SU-DHL-6 (cell line): ENCODE measurements at regions not wholly inside any gene's neighbourhood (a gene's known extent, or its start where the extent isn't known, plus 50 kb on each side); places are given as distances from the start of the nearest gene placed in this dataset.

Experiments
- H2AFZ ChIP-seq: fragments of 200-600 bp; sonication (generic); 2 replicates; pipeline ENCODE4 v1.6.1; 2014; ENCODE audit warnings: low read depth, mild to moderate bottlenecking, moderate library complexity, mixed read lengths, antibody characterized with exemption, low read length; ENCODE audit not compliant: severe bottlenecking
- H3F3A ChIP-seq: fragments of 200-600 bp; shearing (Covaris generic); 2 replicates; pipeline ENCODE4 v1.6.0; 2016; ENCODE audit warnings: antibody characterized with exemption, mild to moderate bottlenecking; ENCODE audit not compliant: insufficient read depth
- H3K27ac ChIP-seq: fragments of 200-600 bp; sonication (generic); 2 replicates; pipeline ENCODE4 v1.5.1; 2016; ENCODE audit warnings: low read depth, mild to moderate bottlenecking, low read length, moderate library complexity, mixed read lengths
- H3K27me3 ChIP-seq: fragments of 200-600 bp; sonication (generic), shearing (Covaris generic); 2 replicates; pipeline ENCODE4 v1.6.0; 2014; ENCODE audit warnings: mild to moderate bottlenecking, low read length
- H3K36me3 ChIP-seq: fragments of 200-600 bp; sonication (generic); 2 replicates; pipeline ENCODE4 v1.6.1; 2014; ENCODE audit warnings: mild to moderate bottlenecking, low read length, mixed read lengths
- H3K4me2 ChIP-seq: fragments of 300-600, 200-600 bp; shearing (Covaris generic), sonication (generic); 2 replicates; pipeline ENCODE4 v1.6.0; 2014; ENCODE audit warnings: low read length, low read depth, mild to moderate bottlenecking; ENCODE audit not compliant: poor library complexity, severe bottlenecking
- H3K4me3 ChIP-seq: fragments of 200-600 bp; sonication (generic); 2 replicates; pipeline ENCODE4 v1.5.1; 2014; ENCODE audit warnings: antibody characterized with exemption, low read length, mild to moderate bottlenecking, mixed read lengths; ENCODE audit not compliant: insufficient read depth, poor library complexity, severe bottlenecking
- H3K79me2 ChIP-seq: fragments of 200-600 bp; sonication (generic); 2 replicates; pipeline ENCODE4 v1.6.1; 2014; ENCODE audit warnings: mild to moderate bottlenecking, low read length, moderate library complexity; ENCODE audit not compliant: insufficient read depth
- H3K9ac ChIP-seq: fragments of 200-600 bp; sonication (generic); 2 replicates; pipeline ENCODE4 v1.7.0; 2014; ENCODE audit warnings: mild to moderate bottlenecking, low read length
- H3K9me2 ChIP-seq: fragments of 200-600 bp; sonication (generic); replicated peaks from 2 replicates; pipeline ENCODE4 v1.6.1; 2014; ENCODE audit warnings: low read length; ENCODE audit not compliant: insufficient read depth
- H3K9me3 ChIP-seq: fragments of 200-600 bp; sonication (generic); 2 replicates; pipeline ENCODE4 v1.6.1; 2014; ENCODE audit warnings: low read length, mixed read lengths; ENCODE audit not compliant: insufficient read depth
- H4K20me1 ChIP-seq: fragments of 200-600 bp; sonication (generic); 2 replicates; pipeline ENCODE4 v1.6.1; 2014; ENCODE audit warnings: low read depth, mild to moderate bottlenecking, antibody characterized with exemption, low read length, moderate library complexity, mixed read lengths
- CTCF ChIP-seq: fragments of 200-600 bp; sonication (generic); IDR thresholded peaks from one replicate; pipeline ENCODE4 v1.5.1; 2017; ENCODE audit warnings: antibody characterized with exemption, mild to moderate bottlenecking, low read length, moderate library complexity; ENCODE audit not compliant: insufficient read depth, poor library complexity, severe bottlenecking
- EZH2phosphoT487 ChIP-seq: fragments of 200-600 bp; sonication (generic), shearing (Covaris generic); conservative IDR thresholded peaks from 2 replicates; pipeline ENCODE4 v1.6.1; 2018; ENCODE audit warnings: mild to moderate bottlenecking, antibody characterized with exemption, low read length, moderate library complexity, mixed read lengths

GRCh38 chr20:20843982-20844381 is 131.5 kb upstream of the RALGAPA2 start:
- Histone ChIP-seq H3K9me2 (no peaks in the 10 kb centered on the region), H3K27ac (no peak overlapping the region), H3F3A (no peaks in the 10 kb centered on the region), H3K36me3 (no peaks in the 10 kb centered on the region), H3K9ac (no peak overlapping the region), H2AFZ (no peak overlapping the region), H3K79me2 (no peaks in the 10 kb centered on the region), H3K27me3 (no peaks in the 10 kb centered on the region), H3K4me2 (no peak overlapping the region), H3K9me3 (no peaks in the 10 kb centered on the region), H3K4me3 (no peak overlapping the region), H4K20me1 (no peaks in the 10 kb centered on the region)
- no peak for TF ChIP-seq EZH2phosphoT487
- TF ChIP-seq CTCF = no peak

- Histone ChIP-seq H3K9me2 (no peaks in the 10 kb centered on the region), H2AFZ (no peak overlapping the region), H3K27ac (no peak overlapping the region), H3K9ac (no peak overlapping the region), H3F3A (no peaks in the 10 kb centered on the region), H3K79me2 (no peaks in the 10 kb centered on the region), H3K27me3 (no peaks in the 10 kb centered on the region), H3K9me3 (no peaks in the 10 kb centered on the region), H3K4me3 (no peak overlapping the region), H3K36me3 (no peaks in the 10 kb centered on the region), H3K4me2 (no peak overlapping the region), H4K20me1 (no peaks in the 10 kb centered on the region)
- no peak for TF ChIP-seq EZH2phosphoT487
- no peak for TF ChIP-seq CTCF
Measured at GRCh38 chr20:20839771-20840170, 127.3 kb upstream of the RALGAPA2 start.

- Histone ChIP-seq H3K4me2 (no peak overlapping the region), H2AFZ (no peak overlapping the region), H3K36me3 (no peaks in the 10 kb centered on the region), H3K9me3 (no peaks in the 10 kb centered on the region), H4K20me1 (no peaks in the 10 kb centered on the region), H3K9me2 (no peaks in the 10 kb centered on the region), H3K27me3 (no peaks in the 10 kb centered on the region), H3K4me3 (no peak overlapping the region), H3K79me2 (no peaks in the 10 kb centered on the region), H3F3A (no peaks in the 10 kb centered on the region), H3K9ac (no peak overlapping the region), H3K27ac (no peak overlapping the region)
- peak; percentile 30 for TF ChIP-seq CTCF
- no peak for TF ChIP-seq EZH2phosphoT487
Measured at GRCh38 chr20:20837574-20838021, 125.2 kb upstream of the RALGAPA2 start.

DNA sequence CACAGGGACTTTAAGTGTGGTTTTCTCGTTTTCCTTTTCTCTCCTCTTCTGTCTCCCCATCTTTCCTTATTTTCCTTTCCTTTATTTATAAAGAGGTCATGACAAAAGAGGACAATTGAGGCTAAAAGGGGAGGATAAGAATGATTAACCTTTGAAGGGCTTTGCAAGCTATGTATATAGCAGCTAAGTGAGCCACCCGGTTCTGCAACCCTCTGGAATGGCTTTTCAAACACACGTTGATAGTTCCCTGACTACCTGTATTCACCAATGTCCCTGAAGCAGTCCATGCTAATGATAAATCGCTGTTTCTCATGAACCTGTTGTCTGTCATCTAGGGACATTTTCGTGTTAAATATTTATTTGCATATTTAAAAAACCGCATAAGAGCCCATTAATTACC is 124.4 kb upstream of the RALGAPA2 start:
- Histone ChIP-seq H3K9ac (no peak overlapping the region), H3K9me2 (no peaks in the 10 kb centered on the region), H4K20me1 (no peaks in the 10 kb centered on the region), H3K36me3 (no peaks in the 10 kb centered on the region), H3K27ac (no peak overlapping the region), H2AFZ (no peak overlapping the region), H3K79me2 (no peaks in the 10 kb centered on the region), H3K4me2 (no peak overlapping the region), H3K4me3 (no peak overlapping the region), H3K9me3 (no peaks in the 10 kb centered on the region), H3K27me3 (no peaks in the 10 kb centered on the region), H3F3A (no peaks in the 10 kb centered on the region)
- TF ChIP-seq EZH2phosphoT487 (no peak), CTCF (no peak)
